ENCODE measurements at regions not wholly inside any gene's neighbourhood (a gene's known extent, or its start where the extent isn't known, plus 50 kb on each side); places are given as distances from the start of the nearest gene placed in this dataset.

DNA sequence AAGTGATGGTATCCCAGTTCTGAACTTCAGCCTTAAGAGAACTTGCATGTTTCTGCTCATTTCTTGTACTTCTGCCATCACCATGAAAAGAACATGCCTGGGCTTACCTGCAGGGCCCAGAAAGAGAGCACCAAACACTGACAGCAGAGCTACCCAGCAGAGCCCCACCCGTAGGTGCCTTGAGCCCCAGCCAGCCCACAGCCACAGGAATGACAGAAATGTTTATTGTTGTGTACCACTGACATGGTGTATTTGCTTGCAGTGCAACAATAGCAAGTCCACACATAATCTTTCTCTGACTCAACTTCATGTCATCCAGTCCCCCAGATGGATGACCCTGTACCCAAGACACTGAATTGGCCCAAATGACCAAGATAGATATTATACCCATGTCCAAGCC lies 195.2 kb downstream of the TSHZ3 start:
- DNase-seq: no peak

DNA sequence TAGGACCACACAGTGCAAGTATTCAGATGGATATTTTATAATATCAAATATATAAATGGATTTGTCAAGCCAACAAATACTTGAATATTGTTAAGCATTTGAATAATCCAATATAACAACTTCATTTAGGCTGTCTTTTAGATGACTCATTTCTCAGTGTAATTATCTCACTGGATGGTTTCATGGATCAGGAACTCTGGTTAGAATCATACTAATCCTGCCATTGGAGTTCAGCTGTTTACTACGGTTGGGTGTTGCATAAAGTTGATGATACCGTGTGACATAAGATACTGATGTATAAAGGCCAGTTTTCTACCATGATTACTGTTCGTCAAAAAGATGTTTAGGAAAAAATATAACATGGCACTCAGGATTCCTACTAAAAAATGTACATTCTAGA lies 196.3 kb downstream of the TSHZ3 start:
- no peak for DNase-seq

DNA sequence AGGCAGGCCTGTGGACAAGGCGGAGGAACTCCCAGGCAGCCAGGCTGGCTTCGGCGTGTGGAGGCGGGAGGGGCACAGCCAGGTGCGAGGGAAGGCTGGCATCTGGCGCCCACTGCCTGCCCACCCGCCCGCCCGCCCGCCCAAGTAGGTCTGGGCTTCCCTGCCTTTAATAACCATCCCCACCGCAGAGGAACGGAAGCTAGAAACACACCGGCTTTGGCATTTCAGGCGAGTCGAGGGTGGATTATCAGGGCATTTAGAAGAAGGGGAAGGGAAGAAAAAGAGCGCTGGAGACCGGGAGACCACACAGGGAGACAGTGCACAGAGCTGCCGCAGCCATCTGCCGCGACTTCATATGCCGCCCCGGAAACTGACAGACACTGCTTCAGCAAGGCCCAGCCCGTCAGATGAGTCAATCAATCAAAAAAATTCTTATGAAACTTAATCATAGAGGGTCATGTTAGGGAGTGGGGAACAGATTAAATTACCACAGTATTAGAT lies 199.7 kb downstream of the TSHZ3 start:
- no peak for DNase-seq

DNA sequence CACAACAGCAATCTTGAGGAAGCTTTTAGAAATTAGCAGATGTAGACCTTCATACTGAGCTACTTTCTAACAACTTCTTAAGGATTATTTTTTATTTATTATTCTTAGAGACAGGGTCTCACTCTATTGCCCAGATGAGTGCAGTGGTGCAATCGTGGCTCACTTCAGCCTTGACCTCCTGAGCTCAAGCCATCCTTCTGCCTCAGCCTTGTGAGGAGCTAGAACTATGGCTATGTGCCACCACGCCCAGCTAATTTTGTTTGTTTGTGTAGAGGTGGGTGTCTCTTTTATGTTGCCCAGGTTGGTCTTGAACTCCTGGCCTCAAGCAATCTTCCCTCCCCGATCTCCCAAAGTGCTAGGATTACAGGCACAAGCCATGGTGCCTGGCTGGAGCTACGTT lies 200.6 kb downstream of the TSHZ3 start:
- no peak for DNase-seq

DNA sequence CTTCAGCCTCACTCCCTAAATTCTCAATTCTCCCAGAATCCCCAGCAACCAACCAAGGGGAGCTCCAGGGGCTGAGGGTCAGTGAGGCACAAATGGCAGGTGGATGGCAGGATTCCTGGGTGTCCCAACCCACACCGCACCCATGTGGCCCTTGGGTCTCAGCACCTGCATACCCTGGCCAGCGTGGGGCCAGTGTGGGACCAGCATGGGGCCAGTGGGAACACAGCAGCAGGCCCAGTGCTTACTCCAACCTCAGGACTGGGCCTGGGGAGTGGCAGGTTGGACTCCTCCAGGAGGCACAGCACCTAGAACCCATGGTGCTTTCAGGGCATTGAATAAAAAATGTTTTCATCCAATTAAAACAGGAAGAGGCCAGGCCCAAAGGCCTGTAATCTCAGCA lies 202.0 kb downstream of the TSHZ3 start:
- no peak for DNase-seq

DNA sequence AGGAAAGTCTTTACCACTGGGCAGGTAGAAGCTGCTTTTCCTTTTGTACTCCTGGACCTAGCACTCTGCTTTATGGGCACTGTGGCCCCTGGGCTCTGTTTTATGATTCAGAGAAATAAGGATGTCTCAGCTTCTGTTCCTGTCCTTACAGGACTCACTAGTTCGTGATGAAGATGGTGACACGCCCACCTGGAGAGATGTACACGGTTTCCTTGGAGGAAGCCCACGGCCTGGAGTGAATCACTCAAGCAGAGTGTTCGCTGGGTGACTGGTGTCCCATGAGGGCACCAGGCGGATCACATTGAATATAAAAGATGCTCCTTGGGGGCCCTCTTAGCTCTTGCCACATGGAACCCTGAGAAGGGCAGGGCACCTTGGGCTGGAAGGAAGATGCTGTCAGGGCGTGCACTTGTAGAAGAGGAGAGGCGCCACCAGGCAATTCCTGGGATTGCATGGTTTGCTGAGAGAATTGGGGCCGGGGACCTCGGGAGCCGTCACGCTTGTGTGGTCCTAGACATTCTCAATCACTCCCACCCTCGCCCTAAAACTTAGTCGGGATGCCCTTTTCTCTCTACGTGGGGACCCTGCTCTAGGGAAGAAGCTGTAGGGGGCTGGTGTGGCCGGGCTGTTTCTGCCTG lies 202.6 kb downstream of the TSHZ3 start:
- DNase-seq: no peak

DNA sequence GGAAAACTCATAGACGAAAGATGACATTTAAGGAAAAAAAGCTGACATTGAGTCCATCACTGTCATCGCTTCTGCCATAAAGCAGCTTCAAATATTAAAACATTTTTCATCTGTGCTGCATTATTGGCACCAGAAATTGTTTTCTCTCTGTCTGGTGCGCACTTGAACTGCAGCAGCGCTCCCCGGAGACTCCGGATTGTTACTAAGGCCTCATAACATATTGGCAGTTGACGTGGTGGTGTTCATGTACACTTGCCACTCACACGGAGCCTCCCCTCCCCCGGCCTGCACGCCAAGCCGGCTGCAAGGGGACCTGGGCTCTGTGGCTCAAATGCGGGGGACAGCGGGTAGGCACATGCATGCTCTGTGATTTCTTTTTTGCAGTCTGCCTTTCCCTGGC lies 203.2 kb downstream of the TSHZ3 start:
- DNase-seq: no peak

DNA sequence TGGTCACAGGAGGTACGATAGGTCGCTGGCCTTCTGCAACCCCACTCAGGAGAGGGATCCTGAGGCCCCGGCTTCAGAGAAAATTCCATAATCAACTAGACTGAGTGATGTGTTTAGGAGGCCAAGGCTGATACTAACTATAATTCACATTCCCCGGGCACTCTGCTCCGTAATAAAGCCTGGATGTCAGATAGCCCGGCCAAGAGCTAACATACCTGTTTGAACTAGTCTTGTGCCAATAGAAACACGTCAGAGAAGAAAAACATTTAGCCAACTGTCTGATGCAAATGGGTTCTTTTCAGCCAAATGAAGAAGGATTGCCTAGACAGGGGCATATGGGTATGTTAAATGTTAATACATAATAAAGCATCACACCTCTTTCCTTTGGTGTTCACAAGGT lies 204.2 kb downstream of the TSHZ3 start:
- no peak for DNase-seq

DNA sequence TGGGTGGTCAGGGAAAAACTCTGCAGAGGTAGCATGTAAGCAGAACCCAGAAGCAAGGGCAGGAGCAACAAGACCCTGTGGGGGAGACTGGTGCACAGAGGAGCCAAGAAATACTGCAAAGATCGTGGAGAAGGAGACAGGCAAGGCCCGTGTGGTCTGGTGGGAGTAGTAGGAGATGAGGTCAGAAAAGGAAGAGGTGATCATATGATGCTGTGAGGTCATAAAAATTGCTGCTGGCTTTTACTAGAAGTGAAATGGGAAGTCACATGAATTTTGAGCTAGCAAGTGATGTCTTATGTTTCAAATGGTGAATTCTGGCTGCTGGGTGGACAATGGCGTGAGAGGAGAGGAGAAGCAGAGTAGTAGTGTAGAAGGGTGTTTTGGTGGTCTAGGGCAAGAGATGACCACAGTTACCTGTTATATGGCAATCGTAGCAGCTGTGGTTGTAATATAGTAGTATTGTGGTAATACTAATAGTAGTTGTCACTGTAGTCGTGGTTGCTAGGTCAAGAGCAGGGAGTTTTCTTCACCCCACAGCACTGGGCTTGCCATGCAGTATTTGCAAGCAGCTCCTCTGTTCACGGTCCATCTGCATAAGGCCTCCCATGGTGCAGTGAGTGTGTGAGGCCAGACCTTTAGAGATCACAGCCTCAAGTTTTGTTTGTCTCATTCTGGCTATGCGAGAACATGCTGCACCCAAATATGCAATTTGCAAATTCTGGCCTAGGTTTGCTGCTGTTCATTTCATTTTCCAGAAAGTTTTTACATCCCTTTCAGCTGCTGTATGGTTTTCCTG lies 205.0 kb downstream of the TSHZ3 start:
- no peak for DNase-seq

DNA sequence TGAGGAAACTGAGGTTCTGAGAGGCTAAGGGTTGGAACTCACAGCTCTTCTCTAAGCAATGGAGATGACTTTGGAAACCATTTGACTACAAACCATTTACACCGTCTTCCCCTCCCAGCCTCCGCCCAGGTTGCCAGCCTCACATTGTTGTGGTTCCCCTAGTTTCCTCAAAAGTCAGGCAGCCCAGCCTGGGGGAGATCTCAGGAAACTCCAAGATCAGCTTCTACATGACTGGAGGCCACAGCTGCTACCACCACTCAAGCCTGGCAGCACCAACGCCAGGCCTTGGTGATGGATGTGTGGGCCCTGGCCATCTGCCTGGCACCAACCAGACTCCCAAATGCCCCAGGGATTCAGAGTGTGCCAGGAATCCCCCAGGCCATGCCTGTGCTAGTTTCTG lies 207.9 kb downstream of the TSHZ3 start:
- DNase-seq: no peak

DNA sequence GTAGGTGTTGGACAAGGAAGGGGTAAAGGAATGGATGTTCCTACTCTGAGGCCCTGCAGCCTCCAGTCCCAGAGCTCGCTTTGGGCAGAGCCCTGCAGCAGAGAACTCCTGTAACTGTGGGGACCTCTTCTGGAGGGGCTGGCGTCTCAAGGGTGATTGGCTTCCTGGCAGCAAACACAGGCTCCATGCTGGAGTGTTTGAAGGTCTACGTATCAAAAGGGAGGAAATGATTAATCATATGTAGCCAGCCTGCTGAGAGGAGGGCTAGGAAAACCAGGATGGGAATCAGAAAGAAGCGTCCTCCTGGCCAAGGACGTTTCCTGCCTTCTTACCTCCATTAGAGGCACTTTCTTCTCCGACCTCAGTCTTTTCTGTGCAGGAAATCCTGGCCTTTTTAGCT lies 208.5 kb downstream of the TSHZ3 start:
- no peak for DNase-seq

DNA sequence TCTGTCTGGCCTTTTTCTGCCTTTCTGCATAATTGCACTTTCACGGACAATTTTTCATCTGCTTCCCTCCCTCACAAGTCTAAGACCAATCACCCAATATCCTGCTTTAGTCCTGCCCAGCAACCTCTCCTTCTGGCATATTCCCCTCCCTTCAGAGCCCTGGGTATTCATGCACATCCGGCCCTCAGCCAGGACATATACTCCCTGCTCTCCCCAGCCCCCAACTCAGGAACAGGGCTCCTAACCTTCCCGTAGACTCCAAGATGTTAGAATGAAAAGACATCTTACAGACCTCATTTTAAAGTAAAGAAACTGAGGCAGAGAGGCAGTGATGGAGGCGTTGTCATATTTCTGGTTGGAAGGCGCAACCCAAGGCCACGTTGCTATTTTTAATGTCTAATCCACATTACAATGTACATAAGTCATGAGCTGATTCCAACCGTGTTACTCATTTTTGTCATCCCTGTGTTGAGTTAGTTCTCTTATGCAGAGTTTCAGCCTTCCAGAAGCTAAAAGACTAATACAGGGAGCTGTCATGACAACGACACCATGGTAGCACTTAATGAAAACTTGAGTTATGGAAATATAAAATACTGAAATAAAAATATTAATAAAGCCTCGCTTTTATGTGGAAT lies 209.2 kb downstream of the TSHZ3 start:
- DNase-seq: no peak

DNA sequence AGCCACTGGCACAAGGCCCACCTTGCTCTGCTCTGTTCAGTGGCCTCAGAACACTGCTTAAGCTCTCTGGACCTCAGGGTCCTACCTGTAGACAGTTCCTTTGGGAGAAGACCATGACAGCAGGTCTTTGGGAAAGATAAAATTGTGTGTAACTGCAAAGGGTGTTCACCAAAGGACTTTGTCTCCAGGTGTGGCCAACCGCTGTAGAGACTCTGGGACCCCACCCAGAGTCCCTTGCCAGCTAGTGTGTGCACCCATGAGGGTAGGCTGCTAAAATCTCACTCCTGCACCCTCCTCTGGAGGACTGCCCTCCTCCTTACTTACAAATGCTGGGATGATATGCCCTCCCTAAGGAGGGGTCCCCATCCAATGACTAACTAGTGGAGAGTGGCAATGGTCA lies 211.2 kb downstream of the TSHZ3 start:
- DNase-seq: no peak

DNA sequence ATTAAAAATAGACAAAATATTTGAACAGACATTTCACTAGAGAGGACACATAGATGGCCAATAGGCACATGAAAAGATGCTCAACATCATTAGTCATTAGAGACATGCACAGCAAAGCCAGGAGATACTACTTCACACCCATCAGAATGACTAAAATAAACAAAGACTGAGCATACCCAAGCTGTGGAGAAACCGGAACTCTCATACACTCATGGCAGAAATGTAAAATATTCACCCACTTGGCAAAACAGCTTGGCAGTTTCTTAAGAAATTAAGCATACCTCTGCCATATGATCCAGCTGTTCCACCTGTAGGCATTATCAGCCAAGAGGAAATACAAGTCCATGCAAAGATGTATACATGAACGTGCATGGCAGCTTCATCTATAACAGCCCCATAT lies 213.4 kb downstream of the TSHZ3 start:
- no peak for DNase-seq

DNA sequence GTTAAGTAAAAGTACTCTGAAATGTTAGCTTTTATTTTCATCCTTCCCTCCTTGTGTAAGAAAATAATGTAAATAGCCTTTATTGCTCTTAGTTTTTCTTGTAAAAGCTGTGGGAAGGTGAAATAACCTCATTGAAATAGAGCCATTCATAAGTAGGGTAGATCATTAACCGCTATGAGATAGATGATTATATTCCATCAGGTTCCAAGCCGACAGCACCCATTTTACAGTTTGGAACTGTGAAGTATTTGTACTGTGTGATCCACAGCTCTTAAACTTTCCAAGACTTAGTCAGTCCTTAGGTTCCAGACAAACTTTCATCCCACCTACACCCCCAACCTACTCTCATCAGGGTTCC lies 216.5 kb downstream of the TSHZ3 start:
- DNase-seq: no peak

DNA sequence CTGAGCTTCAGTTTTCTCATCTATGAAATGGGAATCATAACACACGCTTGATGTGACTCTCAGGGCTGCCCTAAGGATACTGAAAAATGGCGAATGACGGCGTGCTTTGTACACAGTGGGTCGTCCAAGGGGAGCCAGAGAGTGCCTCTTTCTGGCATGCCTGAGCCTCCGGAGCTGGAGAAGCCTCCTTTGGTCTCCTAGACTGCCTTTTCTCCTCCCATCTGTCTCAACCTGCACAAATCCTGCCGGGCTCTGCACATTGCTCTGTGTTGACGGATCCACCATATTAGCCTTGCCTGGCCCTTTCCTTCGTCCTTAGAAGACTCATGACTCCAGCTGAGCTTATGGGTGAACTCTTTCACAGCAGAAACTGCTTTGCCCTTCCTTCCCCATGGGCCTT lies 220.9 kb downstream of the TSHZ3 start:
- no peak for DNase-seq

DNA sequence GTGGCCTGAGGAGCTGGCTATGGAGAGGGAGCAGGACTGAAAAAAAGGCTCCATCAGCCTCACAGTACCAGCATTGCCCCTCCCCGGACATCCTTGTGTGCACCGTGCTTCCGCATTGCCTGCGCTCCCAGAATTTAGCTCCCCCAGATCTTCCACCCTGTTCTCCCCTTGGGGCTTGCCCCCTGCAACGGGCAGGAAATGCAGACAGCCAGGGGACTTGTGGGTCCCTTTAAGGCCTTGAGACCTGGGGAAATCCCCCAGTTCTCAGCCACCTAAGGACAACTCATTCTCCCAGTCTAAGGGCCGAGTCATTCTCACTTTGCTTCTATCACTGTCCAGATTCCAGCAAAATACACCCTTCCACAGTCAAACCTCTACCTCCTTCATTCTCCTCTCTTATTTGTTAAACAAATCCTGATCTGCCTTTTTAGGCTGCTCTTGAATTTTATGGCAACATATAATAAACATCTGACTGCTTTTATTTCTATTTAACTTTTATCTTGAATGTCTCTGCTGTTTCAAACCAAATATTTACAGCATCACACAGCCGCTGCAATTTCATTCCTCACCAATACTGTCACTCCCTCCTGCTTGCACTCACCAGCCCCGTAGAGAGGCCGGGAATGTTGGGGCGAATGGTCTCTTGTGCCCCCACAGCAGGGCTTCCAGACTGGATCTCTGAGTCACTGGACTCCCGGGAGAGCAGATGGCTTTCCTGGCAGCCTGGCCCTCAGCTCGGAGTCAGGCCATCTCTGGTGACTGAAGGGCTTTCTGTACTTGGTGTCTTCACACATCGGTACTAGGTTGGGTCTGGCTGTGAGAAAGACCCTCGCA lies 221.9 kb downstream of the TSHZ3 start:
- no peak for DNase-seq

DNA sequence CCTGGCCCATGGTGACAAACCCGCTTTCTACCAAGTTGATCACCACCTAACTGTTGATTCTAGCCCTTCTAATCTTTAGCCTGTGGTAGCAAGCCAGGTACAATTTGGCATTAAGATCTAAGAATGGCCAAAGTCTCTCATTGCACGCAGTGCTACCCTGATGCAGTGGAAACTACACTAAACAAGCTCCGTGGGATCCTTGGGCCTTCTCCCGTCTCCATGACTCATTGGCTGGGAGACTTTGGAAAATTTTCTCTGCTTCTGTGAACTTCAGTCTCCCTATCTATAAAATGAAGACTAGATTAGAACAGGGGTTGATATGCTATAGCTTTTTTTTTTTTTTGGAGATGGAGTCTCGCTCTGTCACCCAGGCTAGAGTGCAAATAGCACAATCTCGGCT lies 223.0 kb downstream of the TSHZ3 start:
- no peak for DNase-seq

DNA sequence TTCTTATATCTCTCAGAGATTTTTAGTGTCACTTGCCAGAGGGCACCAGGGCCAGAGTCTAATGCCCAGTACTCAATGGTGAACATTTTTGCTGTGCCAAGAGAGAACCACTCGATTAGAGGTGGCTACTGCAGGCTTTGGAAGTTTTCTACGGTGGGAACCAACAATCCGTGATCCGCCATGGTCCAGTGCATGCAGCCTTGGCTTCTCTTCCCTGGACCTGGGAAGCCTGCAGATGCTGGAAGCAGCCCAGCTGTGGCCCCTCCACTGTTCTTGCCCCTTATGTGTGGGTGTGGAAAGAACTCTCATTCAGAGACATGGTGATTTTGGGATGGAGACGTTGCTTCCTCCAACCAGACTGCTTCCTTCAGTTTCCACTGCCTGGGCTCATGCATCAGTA lies 224.2 kb downstream of the TSHZ3 start:
- DNase-seq: no peak

DNA sequence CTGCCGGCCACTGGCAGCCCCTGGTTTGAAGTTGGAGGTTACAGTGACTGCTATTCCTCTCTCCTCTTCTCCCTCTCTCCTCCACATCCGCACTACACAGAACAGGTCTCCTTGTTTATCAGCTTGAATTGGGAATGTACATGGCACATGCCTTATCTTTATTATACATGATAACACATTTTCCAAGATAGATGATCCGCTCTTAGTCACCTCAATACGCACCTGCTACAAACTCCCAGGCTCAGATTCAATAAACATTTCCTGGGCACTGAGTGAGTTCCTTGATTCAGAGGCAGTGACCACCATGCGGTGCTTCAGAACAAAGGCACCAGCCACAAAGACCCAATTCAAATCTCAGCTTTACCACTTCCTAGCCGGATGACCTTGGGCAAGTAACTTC lies 227.7 kb downstream of the TSHZ3 start:
- no peak for DNase-seq

DNA sequence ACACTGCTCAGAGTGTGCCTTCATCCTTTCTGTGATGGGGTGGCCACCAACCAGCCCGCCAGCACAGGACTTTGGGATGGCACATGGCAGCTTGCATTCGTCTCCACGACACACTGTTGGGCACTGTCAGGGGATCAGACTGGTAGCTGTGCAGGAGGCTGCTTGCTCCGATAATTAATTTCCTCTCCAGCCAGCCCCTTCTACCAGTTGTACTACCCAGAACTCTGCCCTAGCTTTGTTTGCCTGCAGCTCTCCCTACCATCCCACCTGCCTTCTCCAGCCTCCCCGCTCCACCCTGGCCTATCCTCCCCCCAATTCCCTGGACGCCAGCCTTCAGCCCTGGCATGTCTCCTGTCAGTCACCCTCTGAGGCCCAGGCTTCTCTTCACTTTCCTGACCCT lies 228.3 kb downstream of the TSHZ3 start:
- DNase-seq: no peak

DNA sequence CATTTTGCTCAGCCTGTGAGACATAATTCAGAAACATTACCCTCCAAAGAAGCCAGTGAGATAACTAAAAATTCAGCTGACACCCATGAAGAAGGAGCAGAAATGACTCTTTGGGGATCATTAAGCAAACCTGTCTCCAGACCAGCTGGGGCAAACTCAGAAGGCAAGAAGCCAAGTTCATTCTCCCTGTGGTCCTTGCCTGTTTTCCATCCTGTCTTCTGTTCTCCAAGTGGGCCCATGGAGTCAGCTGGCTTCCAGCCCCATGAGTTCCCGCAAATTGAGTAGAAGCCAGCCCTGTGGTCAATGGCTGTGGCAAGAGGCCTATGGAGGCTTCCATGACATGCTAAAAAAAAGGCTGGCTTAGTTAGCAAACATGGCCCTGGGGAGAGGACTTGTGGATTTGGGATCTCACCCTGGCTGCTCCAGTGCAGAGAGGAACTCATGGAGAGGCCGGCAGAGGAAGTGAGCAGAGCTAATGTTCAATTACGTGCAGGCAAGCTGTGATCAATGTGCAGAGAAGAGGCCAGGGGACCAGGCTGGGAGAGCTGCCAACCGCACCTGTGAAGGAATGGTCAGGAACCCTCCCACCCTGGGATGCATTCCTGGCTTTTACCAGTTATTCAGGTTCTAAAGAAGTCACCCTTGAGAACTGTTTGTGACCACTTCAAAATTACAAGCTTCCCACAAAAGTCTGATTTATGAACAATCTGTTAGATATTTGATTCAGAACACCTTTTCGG lies 229.1 kb downstream of the TSHZ3 start:
- DNase-seq: no peak

DNA sequence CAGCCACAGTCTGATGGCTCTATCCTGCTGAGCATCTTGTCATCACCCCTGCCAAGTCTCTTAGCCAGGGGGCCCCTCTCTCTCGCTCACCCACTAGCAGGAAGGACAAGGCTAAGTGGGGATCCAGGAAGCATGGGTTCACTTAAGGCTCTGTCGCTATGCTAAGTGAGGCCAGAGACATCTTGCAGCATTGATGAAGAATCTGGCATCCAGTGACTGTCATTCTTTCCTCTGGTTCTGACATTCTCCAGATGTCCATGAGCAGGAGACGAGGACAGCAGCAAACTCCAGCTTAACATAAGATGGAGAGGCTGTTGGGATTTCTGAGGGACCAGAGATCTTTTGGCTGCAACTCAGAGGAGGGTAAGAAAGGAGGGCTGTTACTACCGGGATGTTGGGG lies 230.2 kb downstream of the TSHZ3 start:
- DNase-seq: no peak

Measured in stimulated activated CD4-positive, alpha-beta T cell treated with anti-CD3 and anti-CD28 coated beads, Interleukin-15, amount 100 ng/mL, for 24 hours (primary cell).